Midbrain (tissue), 1 donor: ENCODE measurements at regions not wholly inside any gene's neighbourhood (a gene's known extent, or its start where the extent isn't known, plus 50 kb on each side); places are given as distances from the start of the nearest gene placed in this dataset.
"Not testable (repeated sequence)": the region's sequence is repeated elsewhere in the genome, so short reads cannot be mapped to it uniquely, and the experiment has no call there.

Experiments
- DNase-seq: peaks from one replicate; lab custom pipeline; 2025; lab: John Stamatoyannopoulos, UW

DNA sequence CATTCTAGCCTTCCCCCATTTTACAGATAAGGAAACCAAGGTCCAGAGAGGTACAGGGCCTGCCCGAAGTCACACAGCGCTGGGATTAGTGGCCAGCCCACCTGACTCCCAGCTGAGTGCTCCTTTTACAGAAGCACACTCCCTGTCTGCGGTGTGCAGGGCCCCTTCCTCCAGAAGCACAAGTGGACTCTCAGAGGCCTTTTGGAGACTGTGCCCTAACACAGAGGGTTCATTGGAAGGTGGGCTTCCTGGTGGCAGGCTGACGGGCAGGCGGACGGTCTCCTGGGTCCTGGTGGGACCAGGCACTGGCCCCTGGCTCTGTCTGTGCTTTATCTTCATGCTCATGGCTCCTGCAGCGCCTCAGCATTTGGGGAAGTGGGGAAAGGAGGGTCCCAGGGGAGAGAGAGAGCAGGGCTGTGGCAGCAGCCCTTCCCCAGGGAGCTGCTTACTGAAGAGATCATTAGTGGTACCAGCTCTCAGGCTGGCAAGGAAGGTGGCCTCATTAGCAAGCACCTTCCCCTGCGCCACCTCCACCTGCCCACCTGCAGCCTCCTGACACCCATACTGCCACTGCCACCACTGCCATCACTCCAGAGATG is 83.1 kb upstream of the GOLGA6L4 start:
- DNase-seq, result not testable (repeated sequence)

DNA sequence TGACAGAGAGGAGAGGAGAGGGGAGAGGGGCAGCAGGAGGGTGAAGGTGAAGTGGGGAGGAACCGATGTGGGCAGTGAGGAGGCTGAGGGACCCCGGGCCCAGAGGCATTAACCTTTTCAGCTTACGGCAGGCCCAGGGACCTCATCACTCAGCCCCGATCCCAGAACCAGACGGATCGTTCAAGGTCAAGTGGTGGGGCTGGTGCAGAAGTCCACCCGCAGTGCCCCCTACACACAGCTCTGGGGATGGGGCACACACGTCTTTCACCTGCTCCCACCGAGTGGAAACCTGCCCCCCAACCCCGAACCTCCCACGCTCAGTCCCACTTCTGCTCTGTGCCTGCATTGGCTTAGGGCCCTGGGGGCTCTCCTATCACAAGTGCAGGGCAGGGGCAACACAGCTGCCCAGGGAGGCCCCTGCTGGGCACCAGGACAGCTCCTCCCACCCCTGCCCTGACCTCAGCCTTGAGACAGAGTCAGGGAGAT is 81.9 kb upstream of the GOLGA6L4 start:
- DNase-seq, result not testable (repeated sequence)

GRCh38 chr15:84154314-84154713 is 81.3 kb upstream of the GOLGA6L4 start:
- DNase-seq, result not testable (repeated sequence)

GRCh38 chr15:84154787-84155186 is 80.8 kb upstream of the GOLGA6L4 start:
- not testable (repeated sequence) for DNase-seq

- DNase-seq, result not testable (repeated sequence)
Observed at GRCh38 chr15:84155792-84156587, 79.6 kb upstream of the GOLGA6L4 start.

GRCh38 chr15:84156588-84156840 is 79.1 kb upstream of the GOLGA6L4 start:
- DNase-seq, result not testable (repeated sequence)

DNA sequence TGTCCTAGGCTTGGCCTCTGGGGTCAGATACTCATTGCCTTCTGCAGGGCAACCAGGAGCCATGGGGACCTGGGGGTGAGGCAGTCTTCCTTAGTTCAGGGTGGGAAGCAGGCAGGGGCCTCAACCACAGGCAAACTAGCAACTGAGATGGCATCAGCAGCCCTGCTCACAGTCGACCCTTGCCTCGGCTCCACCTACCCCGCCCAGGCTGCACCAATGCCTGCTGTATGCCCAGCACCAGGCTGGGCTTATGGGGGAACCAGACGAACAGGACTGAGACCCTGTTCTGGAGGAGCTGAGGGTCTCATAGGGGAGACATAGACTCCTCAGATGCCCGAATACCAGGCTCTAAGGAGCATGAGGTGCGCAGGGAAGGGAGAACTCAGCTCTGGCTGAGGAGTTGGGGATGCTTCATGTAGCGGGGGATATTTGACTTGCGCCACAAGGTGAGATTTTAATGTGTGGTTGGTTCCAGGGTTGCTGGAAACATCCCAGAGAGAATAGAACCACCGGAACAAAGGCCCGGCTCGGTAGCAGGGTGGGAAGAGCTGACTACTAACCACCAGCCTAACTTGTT is 78.4 kb upstream of the GOLGA6L4 start:
- DNase-seq, result not testable (repeated sequence)

- DNase-seq, result not testable (repeated sequence)
Observed at GRCh38 chr15:84157857-84158256, 77.7 kb upstream of the GOLGA6L4 start.

DNA sequence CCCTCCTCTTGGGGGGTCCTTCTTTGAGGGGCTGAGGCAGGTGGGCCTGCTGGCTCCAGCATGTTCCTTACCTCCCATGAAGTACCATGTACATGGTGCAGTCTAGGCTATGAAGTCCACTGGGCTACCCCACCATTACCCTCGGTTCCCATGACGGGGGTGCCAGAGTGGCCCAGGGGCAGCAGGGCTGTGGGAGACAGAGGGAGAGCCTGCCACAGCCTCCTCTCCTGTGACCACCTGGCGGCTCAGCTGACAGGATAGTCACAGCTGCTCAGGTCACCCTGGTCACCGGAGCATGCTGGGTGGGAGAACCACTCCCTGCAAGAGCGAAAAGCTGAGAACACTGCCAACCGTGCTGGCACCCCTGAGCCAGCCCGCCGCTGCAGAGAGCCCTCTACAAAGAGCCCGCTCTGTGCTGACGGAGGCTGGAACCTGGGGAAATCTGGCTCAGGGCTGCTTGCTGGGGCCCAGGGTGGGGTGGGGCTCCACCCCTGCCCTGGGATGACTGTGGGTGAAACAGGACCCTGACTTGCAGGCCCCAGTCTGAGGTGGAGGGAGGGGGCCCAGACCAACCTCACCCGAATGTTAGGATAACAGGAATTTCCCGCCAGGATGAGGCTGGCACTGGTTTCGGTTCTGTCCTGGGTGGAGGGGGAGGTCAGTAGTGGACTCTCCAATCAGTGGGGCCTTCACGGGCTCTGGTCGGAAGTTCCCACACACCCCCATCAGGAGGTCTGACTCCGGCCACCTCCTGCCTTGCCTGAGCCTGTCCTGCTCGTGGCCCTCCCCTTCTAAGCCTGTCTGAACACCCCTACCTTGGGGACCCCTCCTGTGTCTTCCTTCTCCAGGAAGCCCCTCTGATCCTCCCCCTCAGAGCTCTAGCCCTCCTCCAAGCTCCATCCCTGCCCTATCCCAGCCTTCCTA is 76.0 kb upstream of the GOLGA6L4 start:
- not testable (repeated sequence) for DNase-seq

- DNase-seq, result not testable (repeated sequence)
Observed at GRCh38 chr15:84164423-84165292, 70.9 kb upstream of the GOLGA6L4 start.

GRCh38 chr15:84170029-84170428 is 65.5 kb upstream of the GOLGA6L4 start:
- not testable (repeated sequence) for DNase-seq

DNA sequence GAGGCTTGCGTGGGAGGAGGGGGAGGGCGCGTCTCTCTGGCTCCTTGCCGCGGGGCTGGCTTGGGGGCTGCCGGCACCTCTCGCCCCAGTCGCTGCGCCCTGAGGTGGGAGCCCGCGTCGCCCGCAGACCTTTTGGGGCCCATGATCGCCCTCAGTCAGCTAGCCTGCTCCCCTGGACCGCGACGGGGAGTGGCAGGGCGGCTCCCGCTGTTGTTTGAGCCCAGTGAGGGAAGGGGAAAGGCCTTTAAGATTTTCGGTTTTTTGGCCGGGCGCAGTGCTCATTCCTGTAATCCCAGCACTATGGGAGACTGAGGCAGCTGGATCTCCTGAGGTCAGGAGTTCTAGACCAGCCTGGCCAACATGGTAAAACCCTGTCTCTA is 62.4 kb upstream of the GOLGA6L4 start:
- DNase-seq, result not testable (repeated sequence)
